ENCODE measurements at regions not wholly inside any gene's neighbourhood (a gene's known extent, or its start where the extent isn't known, plus 50 kb on each side); places are given as distances from the start of the nearest gene placed in this dataset.

DNA sequence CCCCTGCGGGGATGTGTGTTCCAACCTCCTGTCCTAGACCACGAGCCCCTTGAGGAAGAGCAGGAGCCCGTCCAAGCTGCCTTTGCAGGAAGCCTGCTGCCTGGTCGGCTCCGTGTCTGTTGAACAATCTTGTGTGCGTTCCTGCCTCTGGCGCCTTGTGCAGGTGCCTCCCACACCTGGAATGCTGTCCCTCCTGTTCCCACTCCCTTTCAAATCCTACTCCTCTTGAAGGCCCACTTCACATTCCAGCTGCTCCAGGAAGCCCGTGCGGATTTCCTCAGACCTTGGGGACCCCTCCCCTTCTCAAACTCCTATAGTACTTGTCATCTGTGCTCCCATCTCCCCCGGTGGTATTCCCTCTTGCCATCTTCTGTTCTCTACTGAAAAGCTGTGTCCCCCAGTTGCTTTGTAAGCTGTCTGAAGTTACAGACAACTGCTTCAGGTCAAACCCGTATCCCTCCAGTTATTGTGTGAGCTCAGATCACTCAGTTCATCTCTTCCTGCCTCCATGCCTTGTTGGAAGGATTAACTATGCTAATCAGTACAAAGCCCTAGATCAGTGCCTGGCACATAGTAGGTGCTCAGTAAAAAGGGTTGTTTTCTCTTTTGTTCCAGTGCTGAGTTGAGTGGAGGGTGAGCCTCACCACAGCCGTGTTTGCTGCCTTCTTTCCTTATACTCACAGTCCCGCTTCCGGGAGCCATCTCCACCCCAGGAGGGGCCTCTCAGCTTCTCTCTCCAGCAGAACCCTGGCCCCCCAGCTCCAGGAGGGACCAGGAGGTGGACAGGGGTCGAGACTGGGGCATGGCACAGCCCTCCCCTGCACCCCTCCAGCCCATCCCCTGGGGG lies 241.8 kb upstream of the CIBAR2 start:
- TF ChIP-seq EZH2phosphoT487 (IDR thresholded peaks at IDR 0.05; ENCODE audit: insufficient read depth, low read depth) (no peak), EZH2 (IDR thresholded peaks at IDR 0.05; ENCODE audit: insufficient read depth, poor library complexity, severe bottlenecking) (no peak)
